Stimulated activated CD4-positive, alpha-beta T cell treated with anti-CD3 and anti-CD28 coated beads, Interleukin-1b, Interleukin-23, amount 100 ng/mL, for 1 hour (primary cell): ENCODE measurements at regions not wholly inside any gene's neighbourhood (a gene's known extent, or its start where the extent isn't known, plus 50 kb on each side); places are given as distances from the start of the nearest gene placed in this dataset.

Experiments used
- DNase-seq, 2 donors: peaks; one replicate each; pipeline ENCODE4 v3.0.0-alpha.2; 2020; ENCODE audit warnings: low read depth in 2 of 2

DNA sequence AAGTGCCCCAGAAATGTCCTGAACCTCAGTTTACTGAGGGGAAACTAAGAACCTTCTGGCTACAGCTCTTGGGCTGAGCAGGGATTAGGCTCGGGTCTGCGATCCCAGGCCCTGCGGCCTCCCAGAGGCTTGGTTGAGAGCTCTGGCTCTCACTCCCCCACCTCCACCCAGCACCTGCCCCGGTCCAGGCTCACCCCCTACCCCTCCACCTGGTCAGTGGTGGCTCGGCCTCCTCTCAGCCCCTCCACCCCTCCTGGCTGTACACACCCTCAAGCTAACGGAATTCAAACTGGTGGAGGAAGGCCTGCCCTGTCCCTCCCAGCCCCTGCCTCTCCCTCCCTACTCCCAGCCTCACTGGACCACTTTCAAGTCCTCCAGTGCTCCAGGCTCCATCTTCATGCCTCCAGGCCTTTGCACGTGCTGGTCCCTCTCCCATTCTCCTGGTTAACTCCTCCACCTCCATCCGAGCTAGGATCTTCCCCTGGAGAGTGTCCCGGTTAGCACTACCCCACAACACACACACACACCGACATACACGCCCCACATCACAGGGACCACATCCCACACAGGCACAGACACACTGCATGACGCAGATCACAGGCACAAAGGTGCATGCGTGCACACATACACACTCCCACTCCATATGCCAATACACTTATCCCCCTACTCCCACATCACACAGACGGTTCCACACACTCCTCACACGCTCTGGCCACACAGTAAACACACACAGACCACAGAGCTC lies 130.9 kb downstream of the C9orf50 start:
- peak in 1 of 2 donors; percentile 33 for DNase-seq

DNA sequence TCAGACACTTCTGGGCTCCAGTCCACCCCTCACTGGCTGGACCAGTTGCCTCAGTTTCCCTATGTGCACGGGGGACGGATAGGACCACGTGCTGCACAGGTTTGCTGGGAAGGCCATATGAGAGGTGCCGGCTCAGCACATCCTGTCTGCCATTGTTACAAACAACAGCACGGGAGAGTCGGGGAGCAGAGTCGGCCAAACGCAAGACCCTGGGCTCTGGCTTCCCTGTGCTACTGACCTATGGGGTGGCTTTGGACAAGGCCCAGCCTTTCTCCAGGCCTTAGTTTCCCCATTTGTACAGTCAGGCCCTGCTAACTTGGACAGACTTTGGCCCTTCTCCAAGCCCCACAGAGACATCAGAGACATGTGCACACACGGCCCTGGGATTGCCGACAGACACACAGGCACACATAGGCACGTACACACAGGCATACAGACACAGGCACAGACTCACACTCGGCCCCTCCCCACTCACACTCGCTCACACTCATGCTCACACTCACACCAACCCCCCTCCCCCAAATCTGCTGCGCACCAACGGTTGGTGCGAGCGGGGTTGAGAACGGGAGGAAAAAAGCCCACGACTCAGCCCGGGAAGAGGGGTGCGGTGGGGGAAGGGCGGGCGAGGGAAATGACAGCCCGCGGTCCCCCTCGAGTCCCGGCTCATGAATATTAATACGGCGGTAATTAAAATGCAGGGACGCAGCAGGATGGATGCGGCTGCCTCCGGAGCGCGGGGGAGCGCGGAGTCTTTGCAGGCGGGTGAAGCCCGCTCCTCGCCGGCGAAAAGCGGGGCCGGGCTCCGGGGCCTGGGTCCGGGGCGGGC lies 133.0 kb downstream of the C9orf50 start:
- no peak for DNase-seq

DNA sequence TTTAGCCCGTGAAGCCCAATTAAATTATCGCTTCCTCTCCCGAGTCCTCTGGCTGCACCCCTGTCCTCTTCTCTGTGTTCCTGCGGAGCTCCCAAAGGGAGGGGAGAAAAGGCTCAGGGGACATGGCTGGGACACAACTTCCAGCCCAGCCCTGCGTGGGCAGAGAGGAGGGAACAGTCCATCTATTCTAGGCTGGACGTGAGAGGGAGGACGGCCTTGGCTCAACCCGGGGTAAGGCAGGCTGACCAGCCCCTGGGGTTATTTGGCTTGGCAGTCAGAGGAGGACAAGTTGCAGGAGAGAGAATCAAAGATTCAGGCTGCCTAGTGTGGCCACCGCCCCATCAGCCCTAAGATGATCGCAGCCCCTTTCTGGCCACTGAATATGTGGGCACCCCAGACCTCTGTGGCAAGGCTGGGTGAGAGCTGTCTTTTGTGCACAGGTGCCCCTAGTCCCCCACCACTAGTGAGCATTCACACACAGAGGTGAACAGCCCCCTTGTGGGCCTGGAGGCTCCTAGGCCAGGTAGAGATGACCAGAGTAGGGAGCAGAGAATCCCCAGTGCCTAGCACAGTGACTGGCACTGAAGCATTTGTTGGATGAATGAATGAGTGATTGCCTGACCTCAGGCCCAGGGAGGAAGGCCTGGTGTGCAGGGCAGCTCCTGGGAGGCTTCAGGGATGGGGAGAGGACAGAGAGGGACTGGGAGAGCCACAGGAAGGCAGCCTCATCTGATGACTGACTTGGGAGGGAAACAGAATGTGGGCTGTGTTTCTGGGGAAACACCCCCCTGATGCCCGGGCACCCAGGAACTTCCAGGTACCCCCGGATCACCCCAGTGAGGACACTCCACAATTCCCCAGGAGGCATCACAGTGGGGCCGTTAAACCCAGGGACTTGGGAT lies 133.9 kb downstream of the C9orf50 start:
- no peak for DNase-seq

DNA sequence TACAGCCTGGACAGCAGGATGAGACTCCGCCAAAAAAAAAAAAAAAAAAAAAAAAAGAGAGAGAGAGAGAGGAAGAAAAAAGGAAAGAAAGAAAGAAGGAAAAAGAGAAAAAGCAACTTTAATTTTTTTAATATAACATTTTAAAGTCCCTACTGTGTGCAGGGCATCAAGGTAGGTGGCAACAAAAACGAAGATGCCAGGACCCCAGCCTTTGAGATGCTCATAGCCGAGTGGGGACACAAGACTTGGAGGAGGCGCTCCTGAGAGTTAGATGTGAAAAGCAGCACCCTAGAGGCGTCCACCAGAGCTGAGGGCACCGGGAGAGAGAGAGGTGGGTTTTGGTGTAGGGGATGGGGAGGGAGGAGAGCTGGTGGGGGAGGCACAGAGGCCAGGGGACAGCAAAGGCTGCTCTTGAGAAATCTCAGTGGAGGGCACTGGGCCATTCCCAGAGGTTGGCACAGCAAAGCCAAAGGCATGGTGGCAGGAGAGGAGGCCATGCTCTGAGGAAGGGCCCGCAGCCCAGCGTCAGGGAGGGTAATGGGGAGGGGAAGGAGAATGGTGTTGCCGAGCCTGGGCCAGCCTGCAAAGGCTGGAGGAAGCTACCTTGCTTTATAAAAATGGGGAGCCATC lies 135.6 kb downstream of the C9orf50 start:
- no peak for DNase-seq

DNA sequence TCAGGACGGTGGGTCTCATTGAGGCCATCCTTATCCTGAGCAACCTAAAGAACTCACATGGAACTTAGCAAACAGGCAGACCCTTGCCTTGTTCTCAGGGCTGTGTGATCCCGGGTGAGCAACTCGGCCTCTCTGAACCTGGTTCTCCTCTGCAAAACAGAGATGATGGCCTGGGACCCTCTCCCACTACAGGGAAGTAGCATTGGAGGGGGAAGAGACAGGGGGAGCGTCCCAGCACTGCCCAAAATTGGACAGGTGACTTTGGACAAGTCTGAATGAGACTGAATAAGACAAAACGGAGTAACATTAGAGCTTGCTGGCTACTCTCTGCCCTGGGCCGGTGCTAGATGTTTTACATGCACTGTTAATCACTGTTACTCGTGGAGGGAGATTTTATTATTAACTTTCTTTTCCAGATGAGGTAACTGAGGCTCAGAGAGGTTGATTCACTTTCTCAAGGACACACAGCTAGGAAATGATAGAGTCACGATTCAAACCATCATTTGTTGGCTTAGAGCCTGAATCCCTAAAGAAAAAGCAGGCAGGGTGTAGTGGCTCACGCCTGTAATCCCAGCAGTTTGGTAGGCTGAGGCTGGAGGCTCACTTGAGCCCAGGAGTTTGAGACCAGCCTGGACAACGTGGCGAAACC lies 136.4 kb downstream of the C9orf50 start:
- DNase-seq, result no peak

DNA sequence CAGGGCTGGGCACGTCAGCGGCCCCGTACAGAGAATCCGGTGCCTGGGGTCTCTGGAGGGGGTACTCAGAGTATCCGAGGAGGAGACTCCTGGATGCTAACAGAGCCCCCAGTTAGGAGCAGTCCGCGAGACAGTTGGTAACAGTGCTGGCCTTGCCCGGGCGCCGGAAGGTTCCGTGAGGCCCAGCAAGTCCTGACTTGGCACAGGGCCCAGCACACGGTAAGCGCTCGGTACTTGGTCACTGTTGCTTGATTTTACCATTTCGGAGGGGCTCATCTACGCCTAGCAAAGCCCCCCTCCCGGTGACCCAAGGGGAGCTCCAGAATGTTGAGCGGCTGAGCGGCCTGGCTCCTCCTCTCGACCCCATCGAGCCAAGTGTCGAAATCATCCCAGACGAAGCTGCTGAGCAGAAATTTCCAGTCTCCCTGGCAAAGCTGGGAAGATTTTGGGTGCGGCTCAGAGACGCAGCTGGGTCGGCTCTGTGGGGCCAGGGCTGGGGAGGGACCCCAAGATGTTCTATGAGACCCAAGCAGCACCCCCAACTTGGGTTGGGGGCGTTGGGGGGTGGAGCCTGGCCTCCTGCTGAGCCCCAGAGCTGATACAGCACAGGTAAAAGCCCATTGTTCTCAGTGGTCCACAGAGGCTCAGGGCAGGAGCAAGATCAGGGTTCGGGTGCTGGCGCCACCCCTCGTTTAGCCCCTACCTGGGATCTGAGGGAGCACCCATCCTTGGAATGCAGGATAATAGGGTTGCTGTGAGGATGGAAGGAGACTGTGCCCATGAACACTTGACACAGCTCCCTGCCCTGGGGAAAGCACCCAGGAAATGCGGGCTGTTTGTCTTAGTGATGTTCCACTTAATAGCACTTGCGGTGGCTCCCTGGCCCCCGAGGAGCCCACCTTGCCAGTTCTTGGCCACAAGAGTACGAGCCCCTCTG lies 137.2 kb downstream of the C9orf50 start:
- DNase-seq, result no peak

DNA sequence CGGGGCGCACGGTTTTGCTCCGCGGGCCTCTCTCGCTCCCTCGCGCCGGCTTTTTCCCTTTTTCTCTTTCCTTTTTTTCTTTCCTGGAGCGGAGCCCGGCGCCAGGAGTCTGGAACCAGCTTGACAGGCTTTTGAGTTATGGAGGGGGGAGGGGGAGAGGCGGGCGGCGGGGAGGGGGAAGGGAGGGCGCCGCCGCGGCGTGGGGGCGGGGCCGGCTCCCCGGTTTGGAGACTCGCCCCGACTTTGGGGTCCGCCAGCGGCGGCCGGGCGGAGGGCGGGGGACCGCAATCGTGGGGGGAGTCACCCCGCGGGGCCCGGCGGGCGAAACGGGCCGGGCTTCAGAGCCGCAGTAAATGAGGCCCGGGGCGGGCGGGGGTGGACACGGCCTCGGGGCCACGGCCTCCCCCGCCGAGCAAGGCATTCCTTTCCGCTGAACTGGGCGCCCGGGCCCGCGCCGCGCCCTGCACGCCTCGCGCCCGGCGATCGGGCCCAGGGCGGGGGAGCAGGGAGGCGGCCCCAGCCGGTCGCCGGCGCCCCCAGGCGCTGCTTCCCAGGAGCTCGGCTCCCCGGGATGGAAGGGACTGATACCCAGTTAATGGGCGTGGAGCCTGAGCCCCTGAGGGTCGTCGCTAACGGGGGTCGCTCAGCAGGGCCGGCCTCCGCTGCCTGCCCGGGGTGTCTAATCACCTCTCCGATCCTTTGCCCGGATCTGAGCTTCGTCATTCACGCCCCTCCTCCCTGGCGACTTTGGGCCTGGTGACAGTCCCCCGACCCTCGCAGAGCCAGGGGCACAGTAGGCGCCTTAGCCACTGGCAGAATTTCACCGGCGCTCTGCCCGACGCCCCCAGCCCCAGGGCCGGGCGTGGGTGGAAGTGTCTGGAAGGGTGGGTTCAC lies 138.1 kb downstream of the C9orf50 start:
- DNase-seq, result no peak

DNA sequence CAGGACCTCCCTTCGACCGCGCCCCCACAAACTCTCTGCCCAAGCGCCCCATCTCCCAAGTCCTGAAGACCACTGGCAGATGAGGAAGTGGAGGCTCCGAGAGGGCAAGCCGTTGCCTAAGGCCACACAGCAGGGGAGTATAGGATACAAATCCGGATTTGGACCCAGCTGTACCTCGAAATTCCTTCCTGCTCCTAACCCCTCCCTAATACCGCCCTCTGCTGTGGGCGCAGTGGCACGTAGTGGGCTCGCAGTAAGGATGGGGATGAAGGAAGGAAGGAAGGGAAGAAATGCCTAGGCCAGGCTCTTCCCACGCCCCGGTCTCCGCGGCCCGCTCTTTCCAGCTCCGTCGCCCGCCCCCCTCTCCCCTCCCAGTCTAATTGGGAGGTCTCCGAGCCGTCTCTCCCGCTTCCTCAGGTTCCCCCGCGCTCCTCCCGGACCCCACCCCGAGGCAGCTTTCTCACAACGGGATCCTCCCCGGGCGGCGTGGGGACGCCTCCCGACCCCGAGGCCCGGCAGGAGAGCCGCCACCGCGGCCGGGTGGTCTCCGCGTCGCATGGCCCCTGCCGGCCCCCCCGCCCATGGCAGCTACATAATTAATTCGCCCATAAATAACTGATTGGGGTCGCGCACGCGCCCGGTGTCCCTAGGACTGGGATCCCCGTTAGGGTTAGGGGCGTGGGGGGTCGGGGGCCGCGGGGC lies 138.9 kb downstream of the C9orf50 start:
- DNase-seq, result no peak

DNA sequence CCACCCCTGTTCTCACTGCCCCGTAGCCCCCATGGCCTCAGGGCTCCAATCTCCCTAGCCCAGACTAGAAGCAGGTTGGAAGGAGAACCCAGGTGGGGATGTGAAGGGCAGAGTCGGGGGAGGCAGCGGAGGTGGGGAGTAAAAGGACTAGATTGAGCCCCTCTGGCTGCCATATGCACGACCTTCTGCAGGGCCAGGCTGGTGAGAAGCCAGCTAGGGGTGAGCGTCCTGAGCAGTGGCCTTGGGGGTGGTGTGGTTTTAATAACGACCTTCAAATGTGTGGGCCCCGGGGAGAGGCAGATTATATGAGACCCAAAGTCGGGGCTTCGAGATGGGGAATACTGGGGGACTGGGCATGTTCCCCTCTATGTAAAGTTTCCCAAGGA lies 139.5 kb downstream of the C9orf50 start:
- no peak for DNase-seq

DNA sequence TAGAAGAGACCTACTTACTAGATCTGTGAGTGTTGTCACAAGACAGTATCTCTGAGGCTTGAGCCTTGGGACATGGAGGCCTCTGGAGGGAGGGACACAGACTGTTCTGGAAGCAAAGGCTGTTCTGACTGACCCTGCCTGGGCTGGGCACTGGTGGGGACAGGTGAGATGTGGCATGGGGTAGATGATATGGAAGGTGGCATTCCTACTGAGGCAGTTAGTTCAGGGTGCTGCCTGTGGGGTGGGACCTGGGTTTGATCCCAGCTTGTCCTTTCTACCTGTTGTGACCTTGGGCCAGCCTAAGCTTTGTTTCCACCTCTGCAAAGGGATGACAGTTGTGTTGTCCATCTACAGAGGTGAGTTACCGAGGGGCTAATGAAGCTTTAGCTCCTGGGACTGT lies 140.2 kb downstream of the C9orf50 start:
- DNase-seq, result no peak

DNA sequence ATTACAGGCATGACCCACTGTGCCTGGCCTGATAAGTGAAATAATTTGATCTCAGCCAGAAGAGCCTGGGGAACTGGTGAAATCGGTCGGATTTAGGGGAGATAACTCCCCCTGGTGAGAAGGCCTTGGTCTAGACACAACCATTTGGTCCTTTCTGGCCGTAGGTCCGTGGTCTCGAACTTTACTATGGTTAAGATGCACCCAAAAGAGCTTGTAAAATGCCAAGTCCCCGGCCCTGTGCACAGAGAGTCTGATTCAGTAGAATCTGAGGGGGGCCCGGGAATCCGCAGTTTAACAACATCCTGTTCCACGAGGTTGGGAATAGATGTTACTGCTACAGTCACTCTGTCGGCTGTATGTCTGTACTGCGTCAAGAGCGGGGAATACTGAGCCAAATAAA lies 140.7 kb downstream of the C9orf50 start:
- no peak for DNase-seq

DNA sequence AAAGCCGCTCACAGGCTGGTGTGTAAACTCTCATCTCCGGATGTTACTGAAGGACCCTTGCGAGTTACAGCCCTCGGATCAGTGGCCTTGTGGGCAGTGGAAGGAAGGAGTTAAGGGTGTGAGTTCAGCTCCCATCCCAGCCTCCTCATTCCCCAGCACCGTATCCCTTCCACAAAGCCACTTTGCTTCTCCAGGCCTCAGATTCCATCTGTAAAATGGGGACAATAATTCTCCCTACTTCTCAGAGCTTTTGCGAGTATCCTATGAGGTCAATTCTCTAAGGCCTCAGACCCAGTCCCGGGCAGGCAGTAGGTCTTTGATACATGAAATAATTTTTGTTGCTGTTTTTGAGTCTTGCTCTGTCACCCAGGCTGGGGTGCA lies 141.3 kb downstream of the C9orf50 start:
- no peak for DNase-seq

DNA sequence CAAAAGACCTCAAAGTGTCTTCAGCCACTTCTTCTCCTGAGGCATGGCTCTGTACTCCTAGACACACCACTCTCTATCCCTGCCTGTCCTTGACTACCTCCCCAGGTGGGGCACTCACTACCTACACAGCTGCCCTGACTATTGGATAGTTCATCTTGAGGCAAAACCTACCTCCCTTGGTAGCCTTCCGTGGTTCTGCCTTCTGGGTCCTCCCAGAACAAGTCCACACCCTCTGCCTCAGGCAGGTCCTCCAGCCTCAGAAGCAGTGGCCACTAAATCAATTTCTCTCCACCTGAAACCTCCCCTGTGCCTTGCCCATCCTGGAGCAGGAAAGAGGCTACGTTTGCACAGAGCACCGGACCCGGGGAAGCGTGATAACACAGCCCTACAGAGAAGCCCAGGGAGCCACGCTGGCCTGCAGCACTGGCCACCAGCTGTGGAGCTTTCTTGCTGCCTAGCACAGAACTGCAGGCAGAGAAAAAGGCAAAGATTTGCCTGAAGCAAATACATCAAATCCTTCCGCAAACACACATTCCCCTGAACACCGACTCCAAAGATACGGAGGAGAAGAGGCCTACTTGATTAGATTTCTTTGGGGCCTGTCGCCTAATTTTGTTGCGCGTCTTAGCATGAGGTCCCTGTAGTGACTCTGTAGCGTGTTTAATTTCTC lies 141.8 kb downstream of the C9orf50 start:
- no peak for DNase-seq

DNA sequence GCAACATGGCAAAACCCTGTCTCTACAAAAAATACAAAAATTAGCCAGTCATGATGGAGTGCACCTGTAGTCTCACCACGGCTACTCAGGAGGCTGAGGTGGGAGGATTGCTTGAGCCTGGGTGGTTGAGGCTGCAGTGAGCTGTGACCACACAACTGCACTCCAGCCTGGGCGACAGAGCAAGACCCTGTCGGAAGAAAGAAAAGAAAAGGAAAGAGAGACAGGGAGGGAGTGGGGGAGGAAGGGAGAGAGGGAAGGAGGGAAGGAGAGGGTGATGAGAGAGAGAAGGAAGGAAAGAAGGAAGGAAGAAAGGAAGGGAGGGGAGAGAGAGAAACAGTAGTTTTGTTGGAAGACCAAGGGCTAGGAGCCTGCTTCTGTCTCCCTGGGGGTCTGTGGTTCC lies 142.4 kb downstream of the C9orf50 start:
- no peak for DNase-seq

DNA sequence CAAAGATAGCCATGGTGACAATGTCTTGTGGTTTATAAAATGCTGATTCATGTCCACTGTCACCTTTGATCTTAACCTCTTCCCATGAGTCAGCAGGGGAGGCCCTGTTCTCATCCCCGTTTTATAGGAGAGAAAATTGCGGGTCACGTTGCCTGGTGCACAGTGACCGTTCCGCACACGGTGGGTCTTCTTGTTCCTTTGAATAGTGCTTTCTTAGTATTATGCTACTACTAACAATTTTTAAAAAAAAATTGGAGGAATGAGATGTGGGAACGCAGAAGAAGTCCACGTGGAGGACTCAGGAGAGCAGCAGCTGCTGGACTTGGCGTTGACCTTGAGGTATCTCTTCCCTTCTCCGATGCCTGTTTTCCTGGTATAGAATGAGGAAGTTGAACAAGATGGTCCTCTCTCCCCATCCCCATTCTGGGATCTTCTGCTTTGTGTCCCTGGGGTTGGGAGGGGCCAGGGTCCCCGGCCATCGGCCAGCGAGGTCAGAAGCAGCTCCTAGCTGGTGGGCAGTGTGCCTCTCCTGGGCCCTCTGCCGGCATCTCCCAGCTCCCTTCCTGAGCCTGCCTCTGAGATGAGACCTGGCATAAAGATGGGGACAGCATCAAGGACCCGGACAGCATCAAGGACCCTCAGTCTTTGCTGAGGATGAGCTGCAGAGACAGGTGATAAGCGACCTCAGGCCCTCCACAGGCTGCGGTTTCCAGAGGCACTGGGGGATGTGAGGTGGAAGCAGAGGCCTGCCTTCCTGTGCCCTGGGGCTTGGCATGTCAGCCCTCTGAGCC lies 143.9 kb downstream of the C9orf50 start:
- DNase-seq, result no peak

DNA sequence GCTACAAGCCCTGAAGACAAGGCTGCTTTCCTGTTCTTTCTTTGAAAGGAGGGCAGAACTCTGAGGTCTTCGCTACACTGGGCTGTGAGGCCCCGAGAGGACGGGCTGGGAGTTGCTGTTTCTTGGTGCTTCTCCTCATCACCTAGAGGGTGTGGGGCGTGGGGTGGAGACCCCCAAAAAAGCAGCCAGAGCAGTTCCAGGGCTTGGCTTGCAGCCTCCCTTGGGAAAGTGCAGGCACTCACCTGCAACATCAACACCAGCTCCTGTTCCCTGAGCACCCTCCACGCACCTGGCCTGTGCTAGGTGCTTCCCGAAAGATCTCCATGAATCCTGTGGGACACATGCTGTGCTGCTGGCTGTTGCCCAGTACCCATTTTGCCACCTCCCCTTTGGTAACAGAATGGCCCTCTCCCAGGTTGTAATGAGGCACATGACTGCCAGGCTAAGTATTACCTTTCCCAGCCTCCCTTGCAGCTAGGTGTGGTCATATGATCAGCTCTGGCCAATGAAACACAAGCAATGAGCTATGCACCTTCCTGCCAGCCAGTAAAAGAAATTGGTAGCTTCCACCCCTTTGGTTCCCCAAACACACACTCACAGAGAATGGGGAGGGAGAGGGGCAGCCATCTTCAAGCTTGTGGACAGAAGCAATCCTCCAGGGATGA lies 146.0 kb downstream of the C9orf50 start:
- no peak for DNase-seq
